B cell (primary cell): ENCODE measurements at regions not wholly inside any gene's neighbourhood (a gene's known extent, or its start where the extent isn't known, plus 50 kb on each side); places are given as distances from the start of the nearest gene placed in this dataset.

Source experiments
- ATAC-seq: fragments of 200-7000 bp; cut with Tn5 transposase; one replicate; pipeline ENCODE4 v1.10.0; 2021; ENCODE audit warnings: low read depth, mild to moderate bottlenecking, moderate number of reproducible peaks, moderate library complexity
- CTCF ChIA-PET: fragments of 350-600 bp; sonication (Branson Sonifier 250); formaldehyde crosslinking; loops from one replicate; lab custom pipeline; 2021; ENCODE audit warnings: antibody characterized with exemption, inconsistent platforms; lab: Charles Lee
- POLR2A ChIA-PET: fragments of 350-600 bp; sonication (Branson Sonifier 250); formaldehyde crosslinking; loops from one replicate; lab custom pipeline; 2021; ENCODE audit warnings: antibody characterized with exemption; lab: Charles Lee
- DNase-seq: peaks from one replicate; pipeline ENCODE4 v3.0.0; 2013
- H2AFZ ChIP-seq: 2 replicates; pipeline ENCODE4 v1.6.1; 2012; ENCODE audit warnings: mild to moderate bottlenecking, low read depth, low read length; ENCODE audit not compliant: insufficient read depth, poor library complexity, severe bottlenecking
- H3K27ac ChIP-seq, 2 donors: 1 replicate in 1 of 2; 2 replicates in 1 of 2; pipeline ENCODE4 v1.5.1; 2012 to 2013; ENCODE audit warnings: low read length in 2 of 2, mild to moderate bottlenecking in 2 of 2, moderate library complexity in 1 of 2
- H3K27me3 ChIP-seq, 4 experiments: fragments of 200-600 bp in 1 of 4; sonication (generic) in 1 of 4; replicated peaks in 1 of 4; 1 replicate in 2 of 4; 2 replicates in 2 of 4; pipeline versions ENCODE4 v1.6.1 to v1.7.0; 2013 to 2016; ENCODE audit warnings: low read length in 3 of 4, mild to moderate bottlenecking in 2 of 4, mixed read lengths in 1 of 4, moderate library complexity in 1 of 4; ENCODE audit not compliant: insufficient read depth in 4 of 4, control insufficient read depth in 3 of 4; ENCODE audit errors: control extremely low read depth in 1 of 4
- H3K36me3 ChIP-seq, 2 experiments: replicated peaks in 1 of 2; 1 replicate in 1 of 2; 2 replicates in 1 of 2; pipeline versions ENCODE4 v1.6.1 to v1.7.1; 2013; ENCODE audit warnings: low read length in 1 of 2; ENCODE audit not compliant: insufficient read depth in 2 of 2, control insufficient read depth in 1 of 2; ENCODE audit errors: control extremely low read depth in 1 of 2, extremely low read depth in 1 of 2
- H3K4me1 ChIP-seq, 2 donors: fragments of 200-600 bp in 1 of 2; sonication (generic) in 1 of 2; 1 replicate in 1 of 2; 2 replicates in 1 of 2; pipeline versions ENCODE4 v1.5.1 to v1.6.1; 2013 to 2017; ENCODE audit warnings: low read length in 2 of 2; ENCODE audit not compliant: control insufficient read depth in 2 of 2, insufficient read depth in 2 of 2
- H3K4me2 ChIP-seq: replicated peaks from 2 replicates; pipeline ENCODE3; 2012; ENCODE audit warnings: mild to moderate bottlenecking, low read depth, low read length; ENCODE audit not compliant: poor library complexity, severe bottlenecking
- H3K4me3 ChIP-seq, 5 experiments: fragments of 200-600 bp in 1 of 5; sonication (generic) in 1 of 5; 1 replicate in 3 of 5; 2 replicates in 2 of 5; pipeline versions ENCODE4 v1.5.1 to v1.7.0; 2011 to 2016; ENCODE audit warnings: low read length in 4 of 5, mild to moderate bottlenecking in 4 of 5, low read depth in 2 of 5, control low read depth in 1 of 5, moderate library complexity in 1 of 5; ENCODE audit not compliant: insufficient read depth in 1 of 5; ENCODE audit errors: control extremely low read depth in 1 of 5, extremely low read depth in 1 of 5
- H3K79me2 ChIP-seq: fragments of 200-600 bp; sonication (generic); one replicate; pipeline ENCODE4 v1.6.0; 2016; ENCODE audit warnings: low read length; ENCODE audit not compliant: control insufficient read depth, insufficient read depth
- H3K9ac ChIP-seq: fragments of 200-600 bp; sonication (generic); 2 replicates; pipeline ENCODE4 v1.6.1; 2017; ENCODE audit warnings: mild to moderate bottlenecking, low read length, moderate library complexity
- H3K9me3 ChIP-seq, 3 donors: one replicate each; pipeline versions ENCODE4 v1.6.1 to v1.7.1; 2013; ENCODE audit warnings: low read length in 2 of 3; ENCODE audit not compliant: control insufficient read depth in 2 of 3, insufficient read depth in 1 of 3; ENCODE audit errors: control extremely low read depth in 1 of 3
- H4K20me1 ChIP-seq: 2 replicates; pipeline ENCODE4 v1.6.0; 2012; ENCODE audit warnings: mild to moderate bottlenecking, low read length; ENCODE audit not compliant: insufficient read depth, control insufficient read depth, poor library complexity, severe bottlenecking
- H3K27ac Mint-ChIP-seq: one replicate; pipeline ENCODE4 v1.8.0; 2021; ENCODE audit warnings: mixed read lengths
- H3K27me3 Mint-ChIP-seq: one replicate; pipeline ENCODE4 v1.8.0; 2021; ENCODE audit warnings: mixed read lengths
- H3K4me1 Mint-ChIP-seq: one replicate; pipeline ENCODE4 v1.8.0; 2021; ENCODE audit warnings: mixed read lengths
- H3K4me3 Mint-ChIP-seq: one replicate; pipeline ENCODE4 v1.8.0; 2021; ENCODE audit warnings: mixed read lengths
- H3K9me3 Mint-ChIP-seq: one replicate; pipeline ENCODE4 v1.8.0; 2022; ENCODE audit warnings: mixed read lengths; ENCODE audit not compliant: insufficient read depth
- CTCF ChIP-seq: fragments of 200-600 bp; IDR thresholded peaks from one replicate; pipeline ENCODE4 v1.8.0; 2022; ENCODE audit warnings: antibody characterized with exemption, mild to moderate bottlenecking
- EZH2 ChIP-seq: IDR thresholded peaks from 2 replicates; pipeline ENCODE4 v1.6.1; 2012; ENCODE audit warnings: borderline replicate concordance, low read depth, mild to moderate bottlenecking, moderate library complexity, low read length; ENCODE audit not compliant: insufficient read depth, poor library complexity, severe bottlenecking
- WGBS: methylation state at CpG from one replicate; pipeline ENCODE4 v1.1.5; 2013; ENCODE audit warnings: missing lambda C conversion rate; ENCODE audit not compliant: insufficient coverage; 5-methylcytosine and 5-hydroxymethylcytosine counted together
- intact Hi-C: fragments of 100-400 bp; cut with micrococcal nuclease; formaldehyde crosslinking; loops from one replicate; pipeline ENCODE4 v1.10.0; 2022

- H3K27ac Mint-ChIP-seq: no peak overlapping the region
- 100% methylated on average over 1 of the region's 2 CpGs for WGBS
- TF ChIP-seq EZH2 (no peak), CTCF (no peak)
- Histone ChIP-seq H3K4me2 (no peak overlapping the region), H3K36me3 (no peaks in the 10 kb centered on the region), H3K4me1 (no peaks in the 10 kb centered on the region), H3K9me3 (peaks cover 0 to 1% (median 0%) of the 10 kb centered on the region in 3 donors), H4K20me1 (no peaks in the 10 kb centered on the region), H3K4me3 (no peak overlapping the region), H2AFZ (no peak overlapping the region), H3K79me2 (no peaks in the 10 kb centered on the region), H3K27me3 (no peaks in the 10 kb centered on the region), H3K9ac (no peak overlapping the region), H3K27ac (no peak overlapping the region)
- no peaks in the 10 kb centered on the region for H3K27me3 Mint-ChIP-seq
- H3K4me1 Mint-ChIP-seq: no peaks in the 10 kb centered on the region
- DNase-seq (no peak), ATAC-seq (no peak)
- intact Hi-C loops: no loop called here
- peaks cover 8% of the 10 kb centered on the region for H3K9me3 Mint-ChIP-seq
- ChIA-PET CTCF (no interaction called here), POLR2A (no interaction called here)
- H3K4me3 Mint-ChIP-seq: no peak overlapping the region
Measured at GRCh38 chr14:81728447-81728846, 194.8 kb upstream of the SEL1L start.

- Histone ChIP-seq H3K9me3 (peaks cover 0 to 1% (median 0%) of the 10 kb centered on the region in 3 donors), H3K27ac (no peak overlapping the region), H3K9ac (no peak overlapping the region), H4K20me1 (no peaks in the 10 kb centered on the region), H3K79me2 (no peaks in the 10 kb centered on the region), H3K27me3 (no peaks in the 10 kb centered on the region), H3K36me3 (no peaks in the 10 kb centered on the region), H3K4me2 (no peak overlapping the region), H3K4me3 (no peak overlapping the region), H2AFZ (no peak overlapping the region), H3K4me1 (no peaks in the 10 kb centered on the region)
- Mint-ChIP-seq H3K27me3 (no peaks in the 10 kb centered on the region), H3K4me3 (no peak overlapping the region), H3K4me1 (no peaks in the 10 kb centered on the region), H3K9me3 (peaks cover 10% of the 10 kb centered on the region), H3K27ac (no peak overlapping the region)
- no peak for ATAC-seq
- 87% methylated on average over 2 of the region's 3 CpGs for WGBS
- POLR2A ChIA-PET: no interaction called here
- intact Hi-C loops: no loop called here
- DNase-seq: no peak
- no peak for TF ChIP-seq CTCF
- TF ChIP-seq EZH2: no peak
- CTCF ChIA-PET: no interaction called here
Measured at GRCh38 chr14:81729622-81730021, 196.0 kb upstream of the SEL1L start.
